HL-60/S4 treated with phorbol 12-myristate 13-acetate at 8.2 ng/mL for 4 days and 3 days (cell line): ENCODE measurements at regions not wholly inside any gene's neighbourhood (a gene's known extent, or its start where the extent isn't known, plus 50 kb on each side); places are given as distances from the start of the nearest gene placed in this dataset.

Source experiments
- in situ Hi-C: fragments of 300-500 bp; cut with MboI; formaldehyde crosslinking; loops from 2 replicates; pipeline ENCODE4 v1.15.0; 2022; ENCODE audit warnings: low sequenced_read_pairs

- in situ Hi-C loops = loop anchor here (10.0 kb wide), 1 partner anchor 265 kb away; no protein-coding TSS in a partner anchor
Observed at GRCh38 chr12:111029732-111030131, 109.4 kb upstream of the MYL2 start.

- in situ Hi-C loops = loop anchor here (10.0 kb wide), 1 partner anchor 265 kb away; no protein-coding TSS in a partner anchor
Observed at GRCh38 chr12:111029305-111029704, 108.9 kb upstream of the MYL2 start.

- in situ Hi-C loops = loop anchor here (10.0 kb wide), 1 partner anchor 266 kb away; no protein-coding TSS in a partner anchor
Observed at GRCh38 chr12:111028830-111029229, 108.5 kb upstream of the MYL2 start.

- in situ Hi-C loops = loop anchor here (10.0 kb wide), 1 partner anchor 267 kb away; no protein-coding TSS in a partner anchor
Observed at GRCh38 chr12:111027431-111027830, 107.1 kb upstream of the MYL2 start.

GRCh38 chr12:111025792-111026430 is 105.5 kb upstream of the MYL2 start:
- in situ Hi-C loops = loop anchor here (10.0 kb wide), 1 partner anchor 269 kb away; no protein-coding TSS in a partner anchor

- in situ Hi-C loops = loop anchor here (10.0 kb wide), 1 partner anchor 270 kb away; no protein-coding TSS in a partner anchor
Observed at GRCh38 chr12:111025301-111025700, 104.9 kb upstream of the MYL2 start.

- in situ Hi-C loops = loop anchor here (10.0 kb wide), 1 partner anchor 270 kb away; no protein-coding TSS in a partner anchor
Observed at GRCh38 chr12:111024205-111024801, 103.9 kb upstream of the MYL2 start.

GRCh38 chr12:111022386-111022785 is 102.0 kb upstream of the MYL2 start:
- in situ Hi-C loops = loop anchor here (10.0 kb wide), 1 partner anchor 272 kb away; no protein-coding TSS in a partner anchor

- in situ Hi-C loops = no loop called here
Observed at GRCh38 chr12:111014547-111014946, 94.2 kb upstream of the MYL2 start.

- in situ Hi-C loops = no loop called here
Observed at GRCh38 chr12:111012918-111013317, 92.5 kb upstream of the MYL2 start.

GRCh38 chr12:111011999-111012600 is 91.7 kb upstream of the MYL2 start:
- in situ Hi-C loops = no loop called here

GRCh38 chr12:111010916-111011657 is 90.7 kb upstream of the MYL2 start:
- in situ Hi-C loops = no loop called here

GRCh38 chr12:111010061-111010460 is 89.7 kb upstream of the MYL2 start:
- in situ Hi-C loops = no loop called here

GRCh38 chr12:111006621-111007020 is 86.2 kb upstream of the MYL2 start:
- in situ Hi-C loops = no loop called here

- in situ Hi-C loops = no loop called here
Observed at GRCh38 chr12:110998971-110999370, 78.6 kb upstream of the MYL2 start.

GRCh38 chr12:110998165-110998564 is 77.8 kb upstream of the MYL2 start:
- in situ Hi-C loops = no loop called here

- in situ Hi-C loops = no loop called here
Observed at GRCh38 chr12:110996415-110996814, 76.0 kb upstream of the MYL2 start.

GRCh38 chr12:110995615-110996014 is 75.2 kb upstream of the MYL2 start:
- in situ Hi-C loops = no loop called here

GRCh38 chr12:110995016-110995415 is 74.6 kb upstream of the MYL2 start:
- in situ Hi-C loops = no loop called here

- in situ Hi-C loops = no loop called here
Observed at GRCh38 chr12:110993434-110993833, 73.1 kb upstream of the MYL2 start.

- in situ Hi-C loops = no loop called here
Observed at GRCh38 chr12:110992909-110993308, 72.5 kb upstream of the MYL2 start.
